Fibroblast of lung (primary cell): ENCODE measurements at regions not wholly inside any gene's neighbourhood (a gene's known extent, or its start where the extent isn't known, plus 50 kb on each side); places are given as distances from the start of the nearest gene placed in this dataset.

Experiments used
- DNase-seq, 2 donors: peaks; one replicate each; pipeline versions ENCODE4 v3.0.0 to v3.0.0-alpha.2; 2010; ENCODE audit warnings: low read depth in 2 of 2
- H2AFZ ChIP-seq: 2 replicates; pipeline ENCODE4 v1.5.1; 2012; ENCODE audit warnings: low read length, control low read depth, inconsistent platforms
- H3K27ac ChIP-seq: 2 replicates; pipeline ENCODE4 v1.5.1; 2011; ENCODE audit warnings: low read length, control low read depth; ENCODE audit not compliant: insufficient read depth
- H3K27me3 ChIP-seq: 2 replicates; pipeline ENCODE4 v1.5.1; 2011; ENCODE audit warnings: mild to moderate bottlenecking, low read length; ENCODE audit not compliant: control insufficient read depth, insufficient read depth
- H3K36me3 ChIP-seq: 2 replicates; pipeline ENCODE4 v1.5.1; 2011; ENCODE audit warnings: low read length; ENCODE audit not compliant: control insufficient read depth, insufficient read depth
- H3K4me1 ChIP-seq: 2 replicates; pipeline ENCODE4 v1.5.1; 2011; ENCODE audit warnings: low read length; ENCODE audit not compliant: control insufficient read depth, insufficient read depth; ENCODE audit errors: extremely low read depth
- H3K4me2 ChIP-seq: 2 replicates; pipeline ENCODE4 v1.5.1; 2011; ENCODE audit warnings: low read length, control low read depth; ENCODE audit not compliant: insufficient read depth; ENCODE audit errors: extremely low read depth
- H3K4me3 ChIP-seq, 4 experiments: fragments of 200-600 bp in 1 of 4; sonication (generic) in 1 of 4; replicated peaks in 1 of 4; 2 replicates each; pipeline ENCODE4 v1.5.1; 2011 to 2016; ENCODE audit warnings: low read length in 4 of 4, low read depth in 3 of 4, mild to moderate bottlenecking in 3 of 4, control low read depth in 2 of 4, inconsistent platforms in 1 of 4, mixed read lengths in 1 of 4; ENCODE audit not compliant: insufficient read depth in 1 of 4; ENCODE audit errors: control extremely low read depth in 1 of 4
- H3K79me2 ChIP-seq: 2 replicates; pipeline ENCODE4 v1.5.1; 2012; ENCODE audit warnings: mild to moderate bottlenecking, low read length, inconsistent platforms; ENCODE audit not compliant: control insufficient read depth, insufficient read depth
- H3K9ac ChIP-seq: 2 replicates; pipeline ENCODE4 v1.5.1; 2011; ENCODE audit warnings: mild to moderate bottlenecking, low read length, control low read depth; ENCODE audit not compliant: insufficient read depth
- H3K9me3 ChIP-seq: 2 replicates; pipeline ENCODE4 v1.5.1; 2012; ENCODE audit warnings: low read depth, low read length; ENCODE audit not compliant: control insufficient read depth, insufficient read depth
- H4K20me1 ChIP-seq: 2 replicates; pipeline ENCODE4 v1.5.1; 2011; ENCODE audit warnings: low read length; ENCODE audit not compliant: control insufficient read depth, insufficient read depth; ENCODE audit errors: extremely low read depth
- CTCF ChIP-seq, 2 donors: IDR thresholded peaks in 1 of 2; conservative IDR thresholded peaks in 1 of 2; 1 replicate in 1 of 2; 2 replicates in 1 of 2; pipeline ENCODE4 v1.5.1; 2011 to 2012; ENCODE audit warnings: low read length in 2 of 2, control low read depth in 1 of 2, inconsistent platforms in 1 of 2, low read depth in 1 of 2, mild to moderate bottlenecking in 1 of 2
- EZH2 ChIP-seq: IDR thresholded peaks from 2 replicates; pipeline ENCODE4 v1.5.1; 2012; ENCODE audit warnings: low read length, control low read depth, mild to moderate bottlenecking; ENCODE audit errors: missing control alignments

GRCh38 chr10:83166344-83166743, 973.0 kb upstream of the GHITM start:
- DNase-seq, result no peak
- H4K20me1 ChIP-seq, result no peaks in the 10 kb centered on the region
- no peak overlapping the region for H2AFZ ChIP-seq
- no peak overlapping the region for H3K4me3 ChIP-seq
- no peak overlapping the region for H3K9ac ChIP-seq
- no peaks in the 10 kb centered on the region for H3K79me2 ChIP-seq
- TF ChIP-seq CTCF (conservative IDR thresholded peaks at IDR 0.05 in 1 of 2, IDR thresholded peaks at IDR 0.05 in 1 of 2; ENCODE audit: low read depth in 1 of 2, low read length in 2 of 2) (peak in 1 of 2 donors; percentile 2), EZH2 (no peak)
- no peaks in the 10 kb centered on the region for H3K4me1 ChIP-seq
- no peaks in the 10 kb centered on the region for H3K27me3 ChIP-seq
- no peak overlapping the region for H3K4me2 ChIP-seq
- no peak overlapping the region for H3K27ac ChIP-seq
- no peaks in the 10 kb centered on the region for H3K36me3 ChIP-seq
- H3K9me3 ChIP-seq, result no peaks in the 10 kb centered on the region

- TF ChIP-seq EZH2 (no peak), CTCF (conservative IDR thresholded peaks at IDR 0.05 in 1 of 2, IDR thresholded peaks at IDR 0.05 in 1 of 2; ENCODE audit: low read depth in 1 of 2, low read length in 2 of 2) (no peak)
- Histone ChIP-seq H3K9me3 (no peaks in the 10 kb centered on the region), H3K27ac (no peak overlapping the region), H3K4me1 (no peaks in the 10 kb centered on the region), H2AFZ (no peak overlapping the region), H3K79me2 (no peaks in the 10 kb centered on the region), H3K27me3 (no peaks in the 10 kb centered on the region), H3K36me3 (no peaks in the 10 kb centered on the region), H3K4me2 (no peak overlapping the region), H3K9ac (no peak overlapping the region), H3K4me3 (no peak overlapping the region), H4K20me1 (no peaks in the 10 kb centered on the region)
- DNase-seq, result no peak
These were observed 972.2 kb upstream of the GHITM start for GRCh38 chr10:83167081-83167480.

GRCh38 chr10:83176901-83177300, 962.4 kb upstream of the GHITM start:
- Histone ChIP-seq H3K27ac (no peak overlapping the region), H3K9ac (no peak overlapping the region), H3K4me3 (no peak overlapping the region), H3K79me2 (no peaks in the 10 kb centered on the region), H3K4me2 (no peak overlapping the region), H4K20me1 (no peaks in the 10 kb centered on the region), H3K9me3 (no peaks in the 10 kb centered on the region), H3K27me3 (no peaks in the 10 kb centered on the region), H2AFZ (no peak overlapping the region), H3K36me3 (no peaks in the 10 kb centered on the region), H3K4me1 (no peaks in the 10 kb centered on the region)
- TF ChIP-seq CTCF (conservative IDR thresholded peaks at IDR 0.05 in 1 of 2, IDR thresholded peaks at IDR 0.05 in 1 of 2; ENCODE audit: low read depth in 1 of 2, low read length in 2 of 2) (no peak), EZH2 (no peak)
- no peak for DNase-seq
